ENCODE measurements at regions not wholly inside any gene's neighbourhood (a gene's known extent, or its start where the extent isn't known, plus 50 kb on each side); places are given as distances from the start of the nearest gene placed in this dataset.

DNA sequence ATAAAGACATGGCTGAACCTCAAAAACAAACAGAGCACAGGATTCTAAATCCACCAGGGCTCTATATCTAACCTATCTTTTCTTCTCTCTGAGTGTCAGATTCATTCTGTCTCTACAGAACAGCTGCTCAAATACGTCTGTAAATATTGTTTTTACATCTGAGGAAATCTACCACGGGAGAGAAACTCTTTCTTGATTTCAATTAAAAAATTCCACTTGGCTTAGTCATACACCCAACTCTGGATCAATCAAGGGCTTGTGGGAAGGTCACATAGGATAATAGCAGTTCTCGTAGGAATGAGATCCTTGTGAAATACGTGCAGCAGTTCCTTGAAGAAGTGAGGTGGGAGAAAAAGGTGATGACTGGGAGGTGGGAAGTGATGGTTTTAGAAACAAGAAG is 1355.7 kb upstream of the ADGRL2 start:
- H3K9me3 Mint-ChIP-seq = peaks cover 0 to 4% (median 0%) of the 10 kb centered on the region in 7 donors
- H3K36me3 Mint-ChIP-seq = no peaks in the 10 kb centered on the region
- DNase-seq = no peak
- H3K4me1 Mint-ChIP-seq = no peaks in the 10 kb centered on the region
- ATAC-seq (ENCODE audit: low read depth in 2 of 2) = no peak
- no peaks in the 10 kb centered on the region for H3K27me3 Mint-ChIP-seq
- no peak overlapping the region for H3K4me3 Mint-ChIP-seq
- H3K27ac Mint-ChIP-seq = no peak overlapping the region

DNA sequence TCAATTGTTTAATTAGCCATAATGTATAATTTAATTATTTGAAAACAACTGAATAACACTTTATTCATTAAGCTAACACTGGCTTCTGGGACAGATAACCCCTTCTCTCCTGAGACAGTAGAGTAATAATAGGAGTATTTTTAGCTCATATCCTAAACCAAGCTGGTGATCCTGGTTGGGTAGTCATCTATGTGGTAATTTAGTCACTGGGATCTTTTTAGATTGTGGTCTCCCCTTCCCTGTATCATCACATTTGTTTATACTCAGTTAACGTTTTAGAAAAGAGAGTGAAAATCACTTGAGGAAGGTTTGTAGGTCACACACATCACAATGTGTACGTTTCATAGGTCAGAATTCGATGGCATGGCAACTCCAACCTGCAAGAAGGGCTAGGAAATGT is 1356.6 kb upstream of the ADGRL2 start:
- no peak for ATAC-seq (ENCODE audit: low read depth in 2 of 2)
- H3K4me3 Mint-ChIP-seq = no peak overlapping the region

DNA sequence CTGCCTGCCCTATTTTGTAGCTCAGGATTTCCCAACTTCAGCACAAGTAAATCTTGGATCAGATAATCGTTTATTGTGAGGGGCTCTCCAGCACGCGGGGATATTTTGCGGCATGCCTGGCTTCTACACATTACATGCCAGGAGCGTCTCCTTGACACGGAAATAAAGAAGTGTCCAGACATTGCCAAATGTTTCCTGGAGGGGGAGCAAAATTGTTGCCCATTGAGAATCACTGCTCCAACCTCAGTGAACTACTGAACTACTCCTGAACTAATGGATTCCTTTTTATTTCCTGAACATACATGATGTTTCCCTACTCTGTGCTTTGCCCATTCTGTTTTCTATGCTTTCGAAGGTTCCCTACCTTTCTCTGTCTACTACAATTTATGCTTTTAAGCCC is 1359.1 kb upstream of the ADGRL2 start:
- no peaks in the 10 kb centered on the region for H3K27me3 Mint-ChIP-seq
- no peak overlapping the region for H3K4me3 Mint-ChIP-seq
- peaks cover 0 to 4% (median 0%) of the 10 kb centered on the region in 3 donors for H3K4me1 Mint-ChIP-seq
- DNase-seq (no peak), ATAC-seq (ENCODE audit: low read depth in 2 of 2) (no peak)
- no peak overlapping the region for H3K27ac Mint-ChIP-seq
- peaks cover 0 to 4% (median 0%) of the 10 kb centered on the region in 7 donors for H3K9me3 Mint-ChIP-seq
- no peaks in the 10 kb centered on the region for H3K36me3 Mint-ChIP-seq

More for the DNA sequence above, 1356.6 kb upstream of the ADGRL2 start:
- H3K4me1 Mint-ChIP-seq = peaks cover 0 to 4% (median 0%) of the 10 kb centered on the region in 3 donors
- no peaks in the 10 kb centered on the region for H3K27me3 Mint-ChIP-seq
- no peaks in the 10 kb centered on the region for H3K36me3 Mint-ChIP-seq
- DNase-seq = no peak
- H3K27ac Mint-ChIP-seq = no peak overlapping the region
- H3K9me3 Mint-ChIP-seq = peaks cover 0 to 4% (median 0%) of the 10 kb centered on the region in 7 donors

DNA sequence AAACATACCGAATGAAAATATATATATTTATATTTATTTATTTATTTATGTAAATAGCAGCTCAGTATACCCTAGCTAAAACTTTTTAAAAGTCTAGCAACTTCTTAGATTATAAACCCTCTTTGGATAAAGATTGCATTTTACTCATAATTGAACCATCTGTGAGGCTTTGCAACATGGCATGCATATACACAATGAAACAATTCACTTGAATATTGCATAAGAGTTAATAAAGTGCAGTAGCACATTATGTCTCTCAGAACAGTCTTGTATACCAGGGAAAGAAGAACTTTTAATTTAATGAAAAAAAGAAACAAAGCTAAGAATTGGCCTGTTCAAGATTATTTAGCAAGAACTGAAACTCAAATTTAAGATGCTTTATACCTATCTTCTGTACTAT is 1363.9 kb upstream of the ADGRL2 start:
- Mint-ChIP-seq H3K4me3 (no peak overlapping the region), H3K36me3 (no peaks in the 10 kb centered on the region), H3K4me1 (peaks cover 0 to 4% (median 0%) of the 10 kb centered on the region in 3 donors), H3K27me3 (no peaks in the 10 kb centered on the region), H3K9me3 (peaks cover 0 to 4% (median 2%) of the 10 kb centered on the region in 7 donors), H3K27ac (no peak overlapping the region)
- DNase-seq = no peak
- ATAC-seq (ENCODE audit: low read depth in 2 of 2) = no peak

DNA sequence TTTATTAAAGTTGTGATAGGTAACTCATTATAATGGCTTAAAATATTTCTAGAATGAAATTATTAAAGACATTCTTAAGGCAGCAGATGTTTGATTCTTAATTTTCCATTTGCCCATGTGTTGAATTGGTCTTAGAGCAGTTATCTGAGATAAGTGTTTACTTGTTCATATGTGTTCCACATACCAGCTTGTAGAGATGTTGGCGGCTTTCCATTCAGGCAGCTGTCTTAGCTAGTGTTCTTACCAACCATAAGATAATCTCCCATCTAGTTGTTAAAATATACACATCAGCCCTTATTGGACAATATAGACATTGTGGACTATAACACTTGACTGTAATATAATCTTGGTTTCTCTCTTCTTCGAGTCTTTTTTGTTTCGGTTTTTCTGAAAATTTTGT is 1372.9 kb upstream of the ADGRL2 start:
- H3K27me3 Mint-ChIP-seq = no peaks in the 10 kb centered on the region
- no peak overlapping the region for H3K4me3 Mint-ChIP-seq
- no peaks in the 10 kb centered on the region for H3K36me3 Mint-ChIP-seq
- no peak for DNase-seq
- no peak for ATAC-seq (ENCODE audit: low read depth in 2 of 2)
- no peak overlapping the region for H3K27ac Mint-ChIP-seq
- no peaks in the 10 kb centered on the region for H3K4me1 Mint-ChIP-seq
- H3K9me3 Mint-ChIP-seq = peaks cover 0 to 6% (median 3%) of the 10 kb centered on the region in 7 donors

DNA sequence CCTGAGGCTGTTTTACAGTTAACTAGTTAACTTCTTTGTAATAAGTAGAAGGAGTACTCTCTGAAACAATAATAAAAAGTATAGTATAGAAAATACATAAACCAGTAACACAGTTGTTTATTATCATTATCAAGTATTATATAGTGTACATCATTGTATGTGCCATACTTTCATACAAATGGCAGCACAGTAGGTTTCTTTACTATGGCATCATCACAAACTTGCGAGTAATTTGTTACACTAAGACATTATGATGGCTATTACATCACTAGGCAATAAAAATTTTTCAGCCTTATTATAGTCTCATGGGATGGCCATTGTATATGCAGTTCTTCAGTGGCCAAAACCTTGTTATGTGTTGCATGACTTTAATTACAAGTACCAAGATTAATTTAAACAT is 1376.5 kb upstream of the ADGRL2 start:
- Mint-ChIP-seq H3K4me3 (no peak overlapping the region), H3K9me3 (no peaks in the 10 kb centered on the region), H3K27ac (no peak overlapping the region), H3K4me1 (no peaks in the 10 kb centered on the region), H3K27me3 (no peaks in the 10 kb centered on the region), H3K36me3 (no peaks in the 10 kb centered on the region)
- DNase-seq (no peak), ATAC-seq (ENCODE audit: low read depth in 2 of 2) (no peak)

DNA sequence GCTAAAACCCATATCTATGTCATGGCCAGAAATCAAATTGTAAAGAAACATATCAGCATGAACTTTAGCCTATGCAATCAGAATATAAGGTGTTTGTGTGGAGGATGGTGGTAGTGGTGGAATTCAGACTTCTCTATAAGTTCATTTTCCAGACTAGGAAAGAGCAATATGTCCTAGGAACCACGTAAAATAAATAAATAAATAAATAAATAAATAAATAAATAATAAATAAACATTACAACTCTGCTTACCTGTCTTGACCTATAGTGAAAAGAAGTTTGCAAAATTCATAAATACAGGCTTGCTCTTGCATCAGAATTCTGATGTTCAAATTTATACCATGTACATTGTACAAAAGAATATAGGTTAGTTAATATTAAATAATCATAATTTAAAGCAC is 1382.6 kb upstream of the ADGRL2 start:
- ATAC-seq (ENCODE audit: low read depth in 2 of 2) (no peak), DNase-seq (no peak)
- peaks cover 0 to 2% (median 0%) of the 10 kb centered on the region in 7 donors for H3K9me3 Mint-ChIP-seq
- no peaks in the 10 kb centered on the region for H3K4me1 Mint-ChIP-seq
- no peak overlapping the region for H3K4me3 Mint-ChIP-seq
- H3K27ac Mint-ChIP-seq = no peak overlapping the region
- H3K27me3 Mint-ChIP-seq = no peaks in the 10 kb centered on the region
- no peaks in the 10 kb centered on the region for H3K36me3 Mint-ChIP-seq

DNA sequence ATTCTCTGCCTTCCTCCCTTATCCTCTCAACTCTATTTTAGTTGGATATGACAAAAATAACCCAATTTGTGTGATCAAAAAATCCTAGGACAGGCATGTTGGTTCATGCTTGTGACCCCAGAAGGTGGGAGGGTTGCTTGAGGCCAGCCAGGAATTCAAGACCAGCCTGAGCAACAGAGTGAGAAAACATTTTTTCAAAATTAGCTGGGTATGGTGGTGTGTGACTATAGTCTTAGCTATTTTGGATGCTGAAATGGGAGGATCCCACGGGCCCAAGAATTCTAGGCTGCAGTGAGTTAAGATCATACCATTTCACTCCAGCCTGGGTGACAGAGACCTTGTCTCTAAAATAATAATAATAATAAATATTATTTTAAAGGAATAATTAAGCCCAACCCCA is 1383.1 kb upstream of the ADGRL2 start:
- peaks cover 0 to 2% (median 0%) of the 10 kb centered on the region in 7 donors for H3K9me3 Mint-ChIP-seq
- DNase-seq (no peak), ATAC-seq (ENCODE audit: low read depth in 2 of 2) (no peak)
- H3K27ac Mint-ChIP-seq = no peak overlapping the region
- no peaks in the 10 kb centered on the region for H3K27me3 Mint-ChIP-seq
- no peak overlapping the region for H3K4me3 Mint-ChIP-seq
- H3K4me1 Mint-ChIP-seq = no peaks in the 10 kb centered on the region
- H3K36me3 Mint-ChIP-seq = no peaks in the 10 kb centered on the region

DNA sequence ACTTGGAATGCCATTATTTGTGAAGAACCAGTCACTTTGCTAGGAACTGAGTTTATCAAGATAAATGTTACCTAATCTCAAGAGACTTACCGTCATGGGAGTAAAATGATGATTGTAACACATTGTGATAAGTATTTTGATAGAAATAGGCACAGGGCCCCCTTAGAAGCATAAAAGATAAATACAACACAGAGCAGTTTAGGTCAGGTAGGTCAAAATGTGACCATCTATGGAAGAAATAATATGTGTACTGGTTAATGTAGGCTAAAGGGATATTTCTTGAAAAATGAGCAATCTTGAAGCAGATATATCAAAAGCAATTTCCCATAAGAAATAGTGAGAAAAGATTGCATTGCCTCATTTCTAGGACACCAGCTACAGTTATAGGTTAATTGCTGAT is 1386.8 kb upstream of the ADGRL2 start:
- ATAC-seq (ENCODE audit: low read depth in 2 of 2) (no peak), DNase-seq (no peak)
- Mint-ChIP-seq H3K4me1 (no peaks in the 10 kb centered on the region), H3K27ac (no peak overlapping the region), H3K27me3 (no peaks in the 10 kb centered on the region), H3K4me3 (no peak overlapping the region), H3K9me3 (peaks cover 0 to 4% (median 0%) of the 10 kb centered on the region in 7 donors), H3K36me3 (no peaks in the 10 kb centered on the region)

DNA sequence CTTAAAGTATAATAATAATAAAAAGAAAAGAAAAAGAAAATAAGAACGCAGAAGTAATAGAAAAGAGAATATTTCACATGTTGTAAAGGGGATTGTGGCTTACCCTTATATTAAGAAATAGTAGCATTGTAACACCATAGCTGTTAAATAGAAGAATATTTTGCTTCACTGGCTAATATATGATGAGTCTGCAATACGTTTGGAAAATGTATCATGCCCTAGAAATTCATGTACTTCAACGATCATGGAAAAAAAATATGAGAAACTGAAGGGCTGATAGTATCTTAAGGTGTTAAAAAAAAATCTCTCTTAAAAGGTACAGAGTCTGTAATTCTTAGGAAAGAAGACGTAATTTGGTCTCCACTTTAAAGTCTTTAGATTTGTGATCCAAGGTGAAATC is 1390.5 kb upstream of the ADGRL2 start:
- no peak for ATAC-seq (ENCODE audit: low read depth in 2 of 2)
- H3K4me3 Mint-ChIP-seq = no peak overlapping the region
- no peaks in the 10 kb centered on the region for H3K36me3 Mint-ChIP-seq
- H3K27me3 Mint-ChIP-seq = no peaks in the 10 kb centered on the region
- H3K9me3 Mint-ChIP-seq = peaks cover 0 to 4% (median 0%) of the 10 kb centered on the region in 7 donors
- no peaks in the 10 kb centered on the region for H3K4me1 Mint-ChIP-seq
- no peak for DNase-seq
- H3K27ac Mint-ChIP-seq = no peak overlapping the region

DNA sequence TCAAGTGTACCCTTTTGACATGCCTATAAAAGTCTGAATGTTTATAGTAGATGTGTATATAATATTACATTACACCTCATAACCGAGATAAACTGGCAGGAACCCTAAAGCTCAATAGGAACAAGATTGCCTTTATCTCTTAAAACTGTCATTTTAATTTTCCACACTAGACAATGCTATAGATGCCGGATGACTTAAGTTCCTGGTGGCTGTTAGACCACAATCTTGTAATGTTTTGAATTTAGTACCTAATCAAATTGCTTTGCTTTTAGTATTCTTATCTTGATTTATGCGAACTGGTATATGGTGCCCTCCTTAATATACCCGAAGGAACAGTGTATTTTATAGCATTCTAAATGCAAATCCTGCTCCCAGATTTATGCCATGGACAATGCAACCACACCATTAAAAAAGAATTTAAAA is 1397.0 kb upstream of the ADGRL4 start:
- Mint-ChIP-seq H3K4me1 (no peaks in the 10 kb centered on the region), H3K9me3 (peaks cover 0 to 10% (median 4%) of the 10 kb centered on the region in 7 donors), H3K36me3 (no peaks in the 10 kb centered on the region), H3K4me3 (no peak overlapping the region), H3K27me3 (no peaks in the 10 kb centered on the region), H3K27ac (no peak overlapping the region)
- no peak for ATAC-seq (ENCODE audit: low read depth in 2 of 2)
- no peak for DNase-seq

DNA sequence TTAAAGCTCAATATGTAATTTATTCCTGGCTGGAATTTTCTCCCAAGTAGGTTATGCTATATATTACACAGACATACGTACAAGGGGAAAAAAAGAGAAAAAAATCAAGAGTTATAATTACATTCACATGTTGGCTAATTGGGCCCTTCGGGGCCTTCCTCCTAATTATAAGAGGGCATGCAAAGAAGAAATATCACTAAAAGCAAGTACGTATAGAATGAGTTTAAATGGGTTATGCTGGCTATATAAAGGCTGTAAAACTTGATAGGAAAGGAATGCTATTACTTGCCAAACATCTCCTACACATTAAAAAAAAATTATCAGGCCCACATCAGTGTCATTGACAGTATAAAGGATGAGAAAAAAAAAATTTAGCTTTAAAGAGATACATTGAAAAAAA is 1396.1 kb upstream of the ADGRL4 start:
- no peak overlapping the region for H3K27ac Mint-ChIP-seq
- no peaks in the 10 kb centered on the region for H3K27me3 Mint-ChIP-seq
- no peaks in the 10 kb centered on the region for H3K4me1 Mint-ChIP-seq
- H3K4me3 Mint-ChIP-seq = no peak overlapping the region
- no peak for ATAC-seq (ENCODE audit: low read depth in 2 of 2)
- no peaks in the 10 kb centered on the region for H3K36me3 Mint-ChIP-seq
- H3K9me3 Mint-ChIP-seq = peaks cover 0 to 10% (median 4%) of the 10 kb centered on the region in 7 donors
- no peak for DNase-seq

DNA sequence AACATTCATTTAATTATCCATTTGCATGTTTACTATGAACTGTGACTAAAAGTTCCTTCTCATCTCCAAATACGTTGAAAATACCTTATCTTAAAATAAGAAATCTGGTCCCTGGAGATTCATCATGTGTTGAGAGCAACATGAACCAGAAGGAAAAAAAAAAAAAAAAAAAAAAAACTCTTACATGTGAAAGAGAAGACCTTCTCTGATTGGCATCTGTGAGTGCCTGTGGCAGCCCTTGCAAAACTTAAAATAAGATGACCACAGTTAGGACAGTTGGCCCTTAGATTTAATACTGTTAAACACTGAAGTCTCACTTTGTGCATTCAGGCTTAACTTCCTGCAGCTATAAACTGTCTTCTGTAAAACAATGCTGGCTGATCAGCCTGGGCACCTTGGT is 1395.2 kb upstream of the ADGRL4 start:
- H3K36me3 Mint-ChIP-seq = no peaks in the 10 kb centered on the region
- no peak overlapping the region for H3K27ac Mint-ChIP-seq
- DNase-seq = no peak
- no peak overlapping the region for H3K4me3 Mint-ChIP-seq
- no peaks in the 10 kb centered on the region for H3K27me3 Mint-ChIP-seq
- peaks cover 0 to 10% (median 4%) of the 10 kb centered on the region in 7 donors for H3K9me3 Mint-ChIP-seq
- H3K4me1 Mint-ChIP-seq = no peaks in the 10 kb centered on the region
- no peak for ATAC-seq (ENCODE audit: low read depth in 2 of 2)

DNA sequence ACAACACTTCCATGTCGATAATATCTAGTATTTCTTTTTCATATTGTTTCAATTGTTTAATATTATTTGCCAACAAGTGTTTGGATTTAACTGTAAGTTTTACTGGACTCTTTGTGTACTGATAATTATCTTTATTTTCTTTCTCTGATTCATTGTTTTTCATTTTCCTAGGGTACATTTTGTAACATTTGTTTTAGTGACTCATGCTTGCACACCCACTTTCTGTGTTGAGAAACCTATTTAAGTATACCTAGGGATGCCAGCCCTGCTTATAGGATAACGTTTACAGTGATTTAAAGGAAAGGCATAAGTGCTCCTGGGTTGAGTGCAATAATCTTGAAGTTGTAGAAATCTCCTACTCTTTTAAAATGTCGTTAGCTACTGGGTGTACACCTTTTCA is 1386.0 kb upstream of the ADGRL4 start:
- H3K9me3 Mint-ChIP-seq = peaks cover 4 to 14% (median 7%) of the 10 kb centered on the region in 7 donors
- H3K27ac Mint-ChIP-seq = no peak overlapping the region
- no peaks in the 10 kb centered on the region for H3K4me1 Mint-ChIP-seq
- DNase-seq (no peak), ATAC-seq (ENCODE audit: low read depth in 2 of 2) (no peak)
- no peaks in the 10 kb centered on the region for H3K27me3 Mint-ChIP-seq
- H3K36me3 Mint-ChIP-seq = no peaks in the 10 kb centered on the region
- H3K4me3 Mint-ChIP-seq = no peak overlapping the region

DNA sequence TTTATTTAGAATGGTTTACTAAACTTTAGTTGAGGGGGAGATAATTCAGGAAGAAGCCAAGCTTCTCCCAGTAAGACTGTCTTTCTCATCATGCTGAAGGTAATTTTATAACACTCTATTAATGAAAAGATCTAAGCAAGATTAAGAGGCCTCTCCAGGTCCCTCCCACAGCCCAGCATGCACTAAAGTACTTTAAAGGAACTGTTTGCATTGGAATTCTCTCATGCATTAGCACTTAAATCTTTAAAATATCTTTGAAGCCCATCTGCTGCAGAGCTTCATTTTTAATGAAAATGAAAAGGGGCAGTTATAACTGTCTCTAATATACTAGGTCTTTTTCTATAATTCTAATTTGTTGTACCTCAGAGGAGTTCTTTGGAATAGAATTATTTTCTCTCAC is 1379.1 kb upstream of the ADGRL4 start:
- no peak overlapping the region for H3K27ac Mint-ChIP-seq
- ATAC-seq (ENCODE audit: low read depth in 2 of 2) = no peak
- H3K9me3 Mint-ChIP-seq = peaks cover 2 to 14% (median 7%) of the 10 kb centered on the region in 7 donors
- no peaks in the 10 kb centered on the region for H3K27me3 Mint-ChIP-seq
- no peaks in the 10 kb centered on the region for H3K36me3 Mint-ChIP-seq
- H3K4me1 Mint-ChIP-seq = no peaks in the 10 kb centered on the region
- no peak for DNase-seq
- no peak overlapping the region for H3K4me3 Mint-ChIP-seq
